CD4-positive, alpha-beta T cell (primary cell): ENCODE measurements at regions not wholly inside any gene's neighbourhood (a gene's known extent, or its start where the extent isn't known, plus 50 kb on each side); places are given as distances from the start of the nearest gene placed in this dataset.

Experiments
- ATAC-seq: fragments of 200-7000 bp; cut with Tn5 transposase; one replicate; pipeline ENCODE4 v1.10.0; 2022; ENCODE audit warnings: mild to moderate bottlenecking; ENCODE audit not compliant: poor library complexity
- CTCF ChIA-PET: fragments of 350-600 bp; sonication (Branson Sonifier 250); formaldehyde crosslinking; loops from one replicate; lab custom pipeline; 2021; ENCODE audit warnings: antibody characterized with exemption, inconsistent platforms; lab: Charles Lee
- POLR2A ChIA-PET: fragments of 350-600 bp; sonication (Branson Sonifier 250); formaldehyde crosslinking; loops from one replicate; lab custom pipeline; 2021; ENCODE audit warnings: antibody characterized with exemption, inconsistent platforms; lab: Charles Lee
- DNase-seq, 14 experiments: peaks; one replicate each; pipeline ENCODE4 v3.0.0-alpha.2; 2013 to 2020; ENCODE audit warnings: mixed read lengths in 2 of 14
- H3K27ac ChIP-seq, 2 donors: one replicate each; pipeline versions ENCODE4 v1.5.1 to v1.7.0; 2013; ENCODE audit warnings: low read length in 2 of 2, low read depth in 1 of 2, mild to moderate bottlenecking in 1 of 2
- H3K27me3 ChIP-seq, 2 experiments: 1 replicate in 1 of 2; 2 replicates in 1 of 2; pipeline versions ENCODE4 v1.6.1 to v1.7.0; 2013; ENCODE audit warnings: low read length in 2 of 2, control low read depth in 1 of 2, mild to moderate bottlenecking in 1 of 2, moderate library complexity in 1 of 2; ENCODE audit not compliant: insufficient read depth in 2 of 2, control insufficient read depth in 1 of 2
- H3K36me3 ChIP-seq: one replicate; pipeline ENCODE4 v1.6.1; 2013; ENCODE audit warnings: low read length, control low read depth; ENCODE audit not compliant: insufficient read depth
- H3K4me1 ChIP-seq: one replicate; pipeline ENCODE4 v1.6.1; 2013; ENCODE audit warnings: low read length, control low read depth; ENCODE audit not compliant: insufficient read depth
- H3K4me3 ChIP-seq: one replicate; pipeline ENCODE4 v1.5.1; 2013; ENCODE audit warnings: mild to moderate bottlenecking, low read length, moderate library complexity
- H3K9me3 ChIP-seq, 2 experiments: 1 replicate in 1 of 2; 2 replicates in 1 of 2; pipeline versions ENCODE4 v1.6.1 to v1.7.0; 2013; ENCODE audit warnings: low read length in 2 of 2, mild to moderate bottlenecking in 2 of 2, control low read depth in 1 of 2, moderate library complexity in 1 of 2; ENCODE audit not compliant: control insufficient read depth in 1 of 2, insufficient read depth in 1 of 2
- H3K27ac Mint-ChIP-seq: one replicate; pipeline ENCODE4 v1.8.0; 2020; ENCODE audit warnings: mixed read lengths
- H3K27me3 Mint-ChIP-seq: one replicate; pipeline ENCODE4 v1.8.0; 2021; ENCODE audit warnings: mixed read lengths
- H3K36me3 Mint-ChIP-seq: one replicate; pipeline ENCODE4 v1.8.0; 2021; ENCODE audit warnings: low read depth, mixed read lengths
- H3K4me1 Mint-ChIP-seq: one replicate; pipeline ENCODE4 v1.8.0; 2021; ENCODE audit warnings: low read depth, mixed read lengths
- H3K4me3 Mint-ChIP-seq: one replicate; pipeline ENCODE4 v1.8.0; 2020; ENCODE audit warnings: mild to moderate bottlenecking, mixed read lengths
- H3K9me3 Mint-ChIP-seq: one replicate; pipeline ENCODE4 v1.8.0; 2020; ENCODE audit warnings: mixed read lengths
- CTCF ChIP-seq: fragments of 200-600 bp; IDR thresholded peaks from one replicate; pipeline ENCODE4 v1.8.0; 2022; ENCODE audit warnings: antibody characterized with exemption, mild to moderate bottlenecking
- intact Hi-C, 2 experiments: fragments of 100-400 bp; cut with DNase I in 1 of 2; cut with micrococcal nuclease in 1 of 2; formaldehyde crosslinking; loops; one replicate each; pipeline versions ENCODE4 v1.15.1 to v1.9.0; 2023 to 2025; cut with DNase I, micrococcal nuclease

GRCh38 chr1:38257374-38257773, 210.8 kb upstream of the POU3F1 start:
- Histone ChIP-seq H3K4me1 (no peaks in the 10 kb centered on the region), H3K27me3 (peaks cover 7 to 8% of the 10 kb centered on the region in 2 experiments), H3K36me3 (no peaks in the 10 kb centered on the region), H3K4me3 (no peak overlapping the region), H3K27ac (no peak overlapping the region), H3K9me3 (peaks cover 0 to 8% of the 10 kb centered on the region in 2 experiments)
- DNase-seq: no peak
- no peak for TF ChIP-seq CTCF
- ATAC-seq: no peak
- H3K36me3 Mint-ChIP-seq: no peaks in the 10 kb centered on the region
- peaks cover 36% of the 10 kb centered on the region for H3K27me3 Mint-ChIP-seq
- POLR2A ChIA-PET: no interaction called here
- no peak overlapping the region for H3K4me3 Mint-ChIP-seq
- intact Hi-C loops: no loop called here
- H3K9me3 Mint-ChIP-seq: no peaks in the 10 kb centered on the region
- CTCF ChIA-PET: no interaction called here
- no peak overlapping the region for H3K27ac Mint-ChIP-seq
- H3K4me1 Mint-ChIP-seq: no peaks in the 10 kb centered on the region

GRCh38 chr1:38256072-38256471, 209.5 kb upstream of the POU3F1 start:
- ATAC-seq (no peak), DNase-seq (no peak)
- no peak for TF ChIP-seq CTCF
- no peaks in the 10 kb centered on the region for H3K4me1 ChIP-seq
- H3K9me3 Mint-ChIP-seq: no peaks in the 10 kb centered on the region
- no peaks in the 10 kb centered on the region for H3K36me3 Mint-ChIP-seq
- H3K27me3 Mint-ChIP-seq: peaks cover 28% of the 10 kb centered on the region
- H3K4me3 Mint-ChIP-seq: no peak overlapping the region
- intact Hi-C loops: no loop called here
- H3K27me3 ChIP-seq: peaks cover 4 to 8% of the 10 kb centered on the region in 2 experiments
- H3K9me3 ChIP-seq: peaks cover 0 to 8% of the 10 kb centered on the region in 2 experiments
- ChIA-PET POLR2A (no interaction called here), CTCF (no interaction called here)
- no peaks in the 10 kb centered on the region for H3K4me1 Mint-ChIP-seq
- H3K27ac Mint-ChIP-seq: no peak overlapping the region
- no peaks in the 10 kb centered on the region for H3K36me3 ChIP-seq
- no peak overlapping the region for H3K27ac ChIP-seq
- no peak overlapping the region for H3K4me3 ChIP-seq

- Mint-ChIP-seq H3K27ac (no peak overlapping the region), H3K27me3 (peaks cover 34% of the 10 kb centered on the region), H3K4me1 (no peaks in the 10 kb centered on the region), H3K36me3 (no peaks in the 10 kb centered on the region), H3K9me3 (no peaks in the 10 kb centered on the region), H3K4me3 (no peak overlapping the region)
- CTCF ChIA-PET: no interaction called here
- DNase-seq (no peak), ATAC-seq (no peak)
- Histone ChIP-seq H3K9me3 (peaks cover 0 to 4% of the 10 kb centered on the region in 2 experiments), H3K36me3 (no peaks in the 10 kb centered on the region), H3K27me3 (peaks cover 0 to 10% of the 10 kb centered on the region in 2 experiments), H3K27ac (no peak overlapping the region), H3K4me1 (no peaks in the 10 kb centered on the region), H3K4me3 (no peak overlapping the region)
- POLR2A ChIA-PET: no interaction called here
- no peak for TF ChIP-seq CTCF
- intact Hi-C loops: no loop called here
These were observed 206.7 kb upstream of the POU3F1 start for GRCh38 chr1:38253314-38253713.
